Esophagus muscularis mucosa (tissue), 4 donors: ENCODE measurements at regions not wholly inside any gene's neighbourhood (a gene's known extent, or its start where the extent isn't known, plus 50 kb on each side); places are given as distances from the start of the nearest gene placed in this dataset.

ENCODE experiments used
- DNase-seq: peaks from one replicate; pipeline ENCODE4 v3.0.0-alpha.2; 2017; ENCODE audit errors: extremely low spot score
- H3K27ac ChIP-seq, 4 donors: fragments of 200-600 bp; sonication (generic); replicated peaks in 1 of 4; 1 replicate in 3 of 4; 2 replicates in 1 of 4; pipeline ENCODE4 v1.5.1; 2016 to 2019; ENCODE audit warnings: mild to moderate bottlenecking in 1 of 4
- H3K27me3 ChIP-seq, 4 donors: fragments of 200-600 bp; sonication (generic); one replicate each; pipeline versions ENCODE4 v1.5.1 to v1.6.0; 2016 to 2019
- H3K36me3 ChIP-seq, 4 donors: fragments of 200-600 bp; sonication (generic); one replicate each; pipeline ENCODE4 v1.5.1; 2016 to 2019
- H3K4me1 ChIP-seq, 4 donors: fragments of 200-600 bp; sonication (generic); one replicate each; pipeline ENCODE4 v1.5.1; 2016 to 2019
- H3K4me3 ChIP-seq, 4 donors: fragments of 200-600 bp; sonication (generic); 1 replicate in 2 of 4; 2 replicates in 2 of 4; pipeline ENCODE4 v1.5.1; 2016 to 2019; ENCODE audit warnings: mild to moderate bottlenecking in 4 of 4, moderate library complexity in 1 of 4
- H3K9me3 ChIP-seq, 4 donors: fragments of 200-600 bp; sonication (generic); 1 replicate in 3 of 4; 2 replicates in 1 of 4; pipeline ENCODE4 v1.5.1; 2016 to 2019
- CTCF ChIP-seq, 3 experiments: fragments of 200-600 bp in 2 of 3; fragments of 450-650 bp in 1 of 3; sonication (generic) in 2 of 3; IDR thresholded peaks; one replicate each; pipeline ENCODE4 v1.5.1; 2017 to 2019; ENCODE audit warnings: antibody characterized with exemption in 3 of 3, mild to moderate bottlenecking in 2 of 3, moderate library complexity in 1 of 3
- EP300 ChIP-seq: sonication (generic); formaldehyde crosslinking; IDR thresholded peaks from one replicate; pipeline ENCODE4 v1.6.1; 2017; ENCODE audit warnings: antibody characterized with exemption
- POLR2A ChIP-seq: fragments of 450-650 bp; IDR thresholded peaks from one replicate; pipeline ENCODE4 v1.6.1; 2017; ENCODE audit warnings: antibody characterized with exemption, moderate library complexity, mild to moderate bottlenecking, low read depth
- POLR2AphosphoS5 ChIP-seq, 2 donors: sonication (generic); formaldehyde crosslinking; IDR thresholded peaks; one replicate each; pipeline ENCODE4 v1.6.1; 2017; ENCODE audit warnings: antibody characterized with exemption in 2 of 2
- WGBS: methylation state at CpG from one replicate; pipeline ENCODE4 v1.1.5; 2018; 5-methylcytosine and 5-hydroxymethylcytosine counted together
- intact Hi-C: fragments of 100-400 bp; cut with DNase I; formaldehyde crosslinking; loops from one replicate; pipeline ENCODE4 v1.15.1; 2023

- H3K4me1 ChIP-seq: peaks cover 8 to 59% (median 40%) of the 10 kb centered on the region in 4 donors
- 43% methylated on average over 1 of the region's 1 CpG for WGBS
- H3K27ac ChIP-seq: peak overlapping the region; percentile 21 to 75 (median 72)
These were observed 197.5 kb downstream of the PTN start for GRCh38 chr7:137146012-137146455.

GRCh38 chr7:137142376-137142775 is 201.2 kb downstream of the PTN start:
- intact Hi-C loops: loop anchor here (10.0 kb wide), 2 partner anchors 118 to 268 kb away; no protein-coding TSS in a partner anchor
- TF ChIP-seq POLR2A: no peak
- TF ChIP-seq EP300: no peak
- TF ChIP-seq POLR2AphosphoS5 (IDR thresholded peaks at IDR 0.05): no peak
- no peak for TF ChIP-seq CTCF (IDR thresholded peaks at IDR 0.05)
- H3K27me3 ChIP-seq: no peaks in the 10 kb centered on the region
- no peak overlapping the region for H3K4me3 ChIP-seq
- no peak overlapping the region for H3K27ac ChIP-seq
- no peaks in the 10 kb centered on the region for H3K9me3 ChIP-seq
- no peak for DNase-seq
- H3K4me1 ChIP-seq: peaks cover 6 to 28% (median 19%) of the 10 kb centered on the region in 4 donors
- no peaks in the 10 kb centered on the region for H3K36me3 ChIP-seq

More at GRCh38 chr7:137146012-137146455, 197.5 kb downstream of the PTN start:
- intact Hi-C loops: loop anchor here (10.0 kb wide), 2 partner anchors 121 to 271 kb away; no protein-coding TSS in a partner anchor
- Histone ChIP-seq H3K4me3 (no peak overlapping the region), H3K9me3 (no peaks in the 10 kb centered on the region), H3K27me3 (no peaks in the 10 kb centered on the region), H3K36me3 (no peaks in the 10 kb centered on the region)
- TF ChIP-seq POLR2AphosphoS5 (IDR thresholded peaks at IDR 0.05) (no peak), CTCF (IDR thresholded peaks at IDR 0.05) (no peak), POLR2A (no peak), EP300 (no peak)
- no peak for DNase-seq

GRCh38 chr7:137135654-137136350 is 207.7 kb downstream of the PTN start:
- Histone ChIP-seq H3K27me3 (no peaks in the 10 kb centered on the region), H3K9me3 (no peaks in the 10 kb centered on the region), H3K4me3 (no peak overlapping the region), H3K36me3 (no peaks in the 10 kb centered on the region), H3K27ac (no peak overlapping the region), H3K4me1 (peaks cover 0 to 4% (median 0%) of the 10 kb centered on the region in 4 donors)
- 86% methylated on average over 3 of the region's 3 CpGs for WGBS
- intact Hi-C loops: no loop called here
- TF ChIP-seq CTCF (IDR thresholded peaks at IDR 0.05) (no peak), POLR2A (no peak), POLR2AphosphoS5 (IDR thresholded peaks at IDR 0.05) (no peak), EP300 (no peak)
- no peak for DNase-seq

- WGBS: 93% methylated on average over 3 of the region's 3 CpGs
- no peak for DNase-seq
- no peak overlapping the region for H3K4me3 ChIP-seq
- no peaks in the 10 kb centered on the region for H3K9me3 ChIP-seq
- no peak overlapping the region for H3K27ac ChIP-seq
- intact Hi-C loops: no loop called here
- no peaks in the 10 kb centered on the region for H3K27me3 ChIP-seq
- TF ChIP-seq CTCF (IDR thresholded peaks at IDR 0.05): no peak
- TF ChIP-seq EP300: no peak
- TF ChIP-seq POLR2AphosphoS5 (IDR thresholded peaks at IDR 0.05): no peak
- H3K4me1 ChIP-seq: peaks cover 0 to 6% (median 0%) of the 10 kb centered on the region in 4 donors
- H3K36me3 ChIP-seq: no peaks in the 10 kb centered on the region
These were observed 212.8 kb downstream of the PTN start for GRCh38 chr7:137130751-137131158.
